HFFc6 (cell line): ENCODE measurements at regions not wholly inside any gene's neighbourhood (a gene's known extent, or its start where the extent isn't known, plus 50 kb on each side); places are given as distances from the start of the nearest gene placed in this dataset.
A peak's percentile ranks its signal among the peaks of the same experiment; 100 is the strongest.

Experiments used
- DNase-seq: peaks from one replicate; pipeline ENCODE4 v3.0.0-alpha.2; 2018
- H3K27ac Mint-ChIP-seq: 2 replicates; pipeline ENCODE4 v1.8.0; 2020; ENCODE audit warnings: mild to moderate bottlenecking, mixed read lengths
- H3K27me3 Mint-ChIP-seq: 2 replicates; pipeline ENCODE4 v1.8.0; 2021; ENCODE audit warnings: mild to moderate bottlenecking, moderate library complexity, mixed read lengths; ENCODE audit not compliant: insufficient read depth
- H3K36me3 Mint-ChIP-seq: 2 replicates; pipeline ENCODE4 v1.8.0; 2021; ENCODE audit warnings: low read depth, mixed read lengths
- H3K4me1 Mint-ChIP-seq: 2 replicates; pipeline ENCODE4 v1.8.0; 2020; ENCODE audit warnings: low read depth, mixed read lengths
- H3K4me3 Mint-ChIP-seq: 2 replicates; pipeline ENCODE4 v1.8.0; 2020; ENCODE audit warnings: mild to moderate bottlenecking, moderate library complexity, mixed read lengths
- H3K9me3 Mint-ChIP-seq: 2 replicates; pipeline ENCODE4 v1.8.0; 2020; ENCODE audit warnings: mild to moderate bottlenecking, mixed read lengths
- CTCF ChIP-seq: fragments of 200-600 bp; sonication (generic); IDR thresholded peaks from 2 replicates; pipeline ENCODE4 v1.5.0; 2021; ENCODE audit warnings: antibody characterized with exemption, mild to moderate bottlenecking

- Mint-ChIP-seq H3K36me3 (no peaks in the 10 kb centered on the region), H3K27me3 (peaks cover 3% of the 10 kb centered on the region; the same call in 1 of the 2 replicates), H3K4me3 (peak overlapping the region; percentile 72), H3K27ac (peak overlapping the region; percentile 81), H3K4me1 (peaks cover 63% of the 10 kb centered on the region), H3K9me3 (no peaks in the 10 kb centered on the region)
- DNase-seq: peak; percentile 43
- no peak for TF ChIP-seq CTCF
Measured at GRCh38 chr4:144578681-144579080, 67.3 kb upstream of the HHIP start.

- Mint-ChIP-seq H3K9me3 (no peaks in the 10 kb centered on the region), H3K27ac (peak overlapping the region; percentile 81), H3K27me3 (peaks cover 3% of the 10 kb centered on the region; the same call in 1 of the 2 replicates), H3K36me3 (no peaks in the 10 kb centered on the region), H3K4me3 (no peak overlapping the region), H3K4me1 (peaks cover 72% of the 10 kb centered on the region)
- no peak for TF ChIP-seq CTCF
- peak; percentile 55 for DNase-seq
Measured at GRCh38 chr4:144579411-144580030, 66.4 kb upstream of the HHIP start.

- Mint-ChIP-seq H3K4me3 (no peak overlapping the region; the same call in 1 of the 2 replicates), H3K4me1 (peaks cover 79% of the 10 kb centered on the region), H3K27ac (peak overlapping the region; percentile 71), H3K27me3 (peaks cover 3% of the 10 kb centered on the region; the same call in 1 of the 2 replicates), H3K9me3 (no peaks in the 10 kb centered on the region), H3K36me3 (no peaks in the 10 kb centered on the region)
- no peak for TF ChIP-seq CTCF
- no peak for DNase-seq
Measured at GRCh38 chr4:144580430-144580829, 65.5 kb upstream of the HHIP start.

GRCh38 chr4:144582105-144582850, 63.7 kb upstream of the HHIP start:
- H3K9me3 Mint-ChIP-seq: peaks cover under 1% of the 10 kb centered on the region
- peaks cover 86% of the 10 kb centered on the region for H3K4me1 Mint-ChIP-seq
- H3K27me3 Mint-ChIP-seq: peaks cover 3% of the 10 kb centered on the region; the same call in 1 of the 2 replicates
- H3K27ac Mint-ChIP-seq: peak overlapping the region; percentile 66
- peak overlapping the region; percentile 42; the same call in 1 of the 2 replicates for H3K4me3 Mint-ChIP-seq
- no peaks in the 10 kb centered on the region; the same call in 1 of the 2 replicates for H3K36me3 Mint-ChIP-seq
- TF ChIP-seq CTCF: no peak
- peak; percentile 20 for DNase-seq

GRCh38 chr4:144582975-144583374, 63.0 kb upstream of the HHIP start:
- Mint-ChIP-seq H3K9me3 (peaks cover 8% of the 10 kb centered on the region), H3K36me3 (peaks cover 6% of the 10 kb centered on the region), H3K27me3 (peaks cover 3% of the 10 kb centered on the region; the same call in 1 of the 2 replicates), H3K4me1 (peaks cover 80% of the 10 kb centered on the region), H3K4me3 (peak overlapping the region; percentile 42; the same call in 1 of the 2 replicates), H3K27ac (peak overlapping the region; percentile 66)
- DNase-seq: no peak
- no peak for TF ChIP-seq CTCF
